AG10803 (cell line): ENCODE measurements at regions not wholly inside any gene's neighbourhood (a gene's known extent, or its start where the extent isn't known, plus 50 kb on each side); places are given as distances from the start of the nearest gene placed in this dataset.

Source experiments
- DNase-seq: peaks from one replicate; pipeline ENCODE4 v3.0.0; 2010; ENCODE audit warnings: low read depth
- H3K4me3 ChIP-seq: 2 replicates; pipeline ENCODE4 v1.5.1; 2011; ENCODE audit warnings: mild to moderate bottlenecking, low read length, control low read depth
- CTCF ChIP-seq: conservative IDR thresholded peaks from 2 replicates; pipeline ENCODE4 v1.5.1; 2011; ENCODE audit warnings: mild to moderate bottlenecking, low read length, control low read depth, inconsistent platforms

GRCh38 chr7:85529831-85530230, 343.0 kb upstream of the SEMA3D start:
- peak; percentile 93 for DNase-seq
- TF ChIP-seq CTCF, result no peak
- no peak overlapping the region for H3K4me3 ChIP-seq

GRCh38 chr7:85529201-85529600, 342.3 kb upstream of the SEMA3D start:
- no peak overlapping the region for H3K4me3 ChIP-seq

GRCh38 chr7:85528581-85528980, 341.7 kb upstream of the SEMA3D start:
- DNase-seq, result peak; percentile 59
- TF ChIP-seq CTCF, result no peak
- no peak overlapping the region for H3K4me3 ChIP-seq

More at GRCh38 chr7:85529201-85529600, 342.3 kb upstream of the SEMA3D start:
- peak; percentile 79 for DNase-seq
- no peak for TF ChIP-seq CTCF

GRCh38 chr7:85525676-85526075, 338.8 kb upstream of the SEMA3D start:
- no peak overlapping the region for H3K4me3 ChIP-seq
- no peak for DNase-seq
- TF ChIP-seq CTCF, result no peak

GRCh38 chr7:85522070-85522469, 335.2 kb upstream of the SEMA3D start:
- no peak for DNase-seq
- TF ChIP-seq CTCF, result no peak
- H3K4me3 ChIP-seq, result no peak overlapping the region

- no peak for DNase-seq
Observed at GRCh38 chr7:85521108-85521694, 334.3 kb upstream of the SEMA3D start.

More at GRCh38 chr7:85521108-85521694, 334.3 kb upstream of the SEMA3D start:
- no peak for TF ChIP-seq CTCF
- no peak overlapping the region for H3K4me3 ChIP-seq
